ENCODE measurements at regions not wholly inside any gene's neighbourhood (a gene's known extent, or its start where the extent isn't known, plus 50 kb on each side); places are given as distances from the start of the nearest gene placed in this dataset.

DNA sequence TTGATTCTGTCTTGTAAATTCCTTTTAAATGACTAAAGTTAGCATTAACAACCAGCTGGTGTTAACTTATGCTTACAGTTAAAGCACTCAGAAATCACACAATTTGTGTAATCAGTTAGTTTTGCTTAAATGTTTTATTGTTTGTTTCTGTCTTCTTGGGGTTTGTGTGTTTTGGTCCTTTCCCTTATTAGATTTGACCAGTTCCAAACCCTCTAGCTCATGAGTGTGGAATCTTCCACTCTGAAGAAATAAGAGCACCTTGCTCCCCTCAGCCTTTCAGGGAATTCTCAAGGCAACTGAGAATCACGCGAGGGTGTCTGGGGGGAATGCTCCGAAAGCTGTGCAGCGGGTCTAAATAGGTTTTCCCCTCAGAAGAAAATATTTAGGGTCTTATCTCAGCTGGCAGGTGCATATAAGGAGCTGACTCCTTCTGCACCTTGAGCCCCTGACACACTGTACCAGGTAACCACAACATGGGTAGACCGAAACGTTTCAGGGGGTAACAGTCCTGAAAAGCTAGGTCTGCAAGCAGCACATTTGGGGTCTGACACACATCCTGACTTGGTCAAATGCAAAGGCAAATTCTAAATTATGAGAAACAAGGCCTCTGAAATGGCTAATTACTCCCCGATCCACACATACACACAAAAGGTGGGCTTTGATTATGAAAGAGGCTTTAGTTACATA, 188.1 kb upstream of the ETV3 start:
- TF ChIP-seq SIN3A (IDR thresholded peaks at IDR 0.05; ENCODE audit: borderline replicate concordance, low read depth, low read length) (no peak), MXI1 (IDR thresholded peaks at IDR 0.05; ENCODE audit: low read depth, low read length) (no peak), FOXJ3 (CRISPR knock-in tag; IDR thresholded peaks at IDR 0.05) (no peak), SMC3 (IDR thresholded peaks at IDR 0.05; ENCODE audit: low read depth, low read length) (no peak), CHD2 (IDR thresholded peaks at IDR 0.05; ENCODE audit: low read length, partially characterized antibody) (no peak), GATA2 (CRISPR knock-in tag; IDR thresholded peaks at IDR 0.05) (no peak), RAD21 (IDR thresholded peaks at IDR 0.05; ENCODE audit: low read length) (no peak), TEAD4 (IDR thresholded peaks at IDR 0.05; ENCODE audit: borderline replicate concordance, insufficient read depth) (no peak)
- TF ChIP-seq, protein P1, sequence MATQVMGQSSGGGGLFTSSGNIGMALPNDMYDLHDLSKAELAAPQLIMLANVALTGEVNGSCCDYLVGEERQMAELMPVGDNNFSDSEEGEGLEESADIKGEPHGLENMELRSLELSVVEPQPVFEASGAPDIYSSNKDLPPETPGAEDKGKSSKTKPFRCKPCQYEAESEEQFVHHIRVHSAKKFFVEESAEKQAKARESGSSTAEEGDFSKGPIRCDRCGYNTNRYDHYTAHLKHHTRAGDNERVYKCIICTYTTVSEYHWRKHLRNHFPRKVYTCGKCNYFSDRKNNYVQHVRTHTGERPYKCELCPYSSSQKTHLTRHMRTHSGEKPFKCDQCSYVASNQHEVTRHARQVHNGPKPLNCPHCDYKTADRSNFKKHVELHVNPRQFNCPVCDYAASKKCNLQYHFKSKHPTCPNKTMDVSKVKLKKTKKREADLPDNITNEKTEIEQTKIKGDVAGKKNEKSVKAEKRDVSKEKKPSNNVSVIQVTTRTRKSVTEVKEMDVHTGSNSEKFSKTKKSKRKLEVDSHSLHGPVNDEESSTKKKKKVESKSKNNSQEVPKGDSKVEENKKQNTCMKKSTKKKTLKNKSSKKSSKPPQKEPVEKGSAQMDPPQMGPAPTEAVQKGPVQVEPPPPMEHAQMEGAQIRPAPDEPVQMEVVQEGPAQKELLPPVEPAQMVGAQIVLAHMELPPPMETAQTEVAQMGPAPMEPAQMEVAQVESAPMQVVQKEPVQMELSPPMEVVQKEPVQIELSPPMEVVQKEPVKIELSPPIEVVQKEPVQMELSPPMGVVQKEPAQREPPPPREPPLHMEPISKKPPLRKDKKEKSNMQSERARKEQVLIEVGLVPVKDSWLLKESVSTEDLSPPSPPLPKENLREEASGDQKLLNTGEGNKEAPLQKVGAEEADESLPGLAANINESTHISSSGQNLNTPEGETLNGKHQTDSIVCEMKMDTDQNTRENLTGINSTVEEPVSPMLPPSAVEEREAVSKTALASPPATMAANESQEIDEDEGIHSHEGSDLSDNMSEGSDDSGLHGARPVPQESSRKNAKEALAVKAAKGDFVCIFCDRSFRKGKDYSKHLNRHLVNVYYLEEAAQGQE (IDR thresholded peaks at IDR 0.05; ENCODE audit: low read depth, low read length): no peak
- TF ChIP-seq, protein P2, sequence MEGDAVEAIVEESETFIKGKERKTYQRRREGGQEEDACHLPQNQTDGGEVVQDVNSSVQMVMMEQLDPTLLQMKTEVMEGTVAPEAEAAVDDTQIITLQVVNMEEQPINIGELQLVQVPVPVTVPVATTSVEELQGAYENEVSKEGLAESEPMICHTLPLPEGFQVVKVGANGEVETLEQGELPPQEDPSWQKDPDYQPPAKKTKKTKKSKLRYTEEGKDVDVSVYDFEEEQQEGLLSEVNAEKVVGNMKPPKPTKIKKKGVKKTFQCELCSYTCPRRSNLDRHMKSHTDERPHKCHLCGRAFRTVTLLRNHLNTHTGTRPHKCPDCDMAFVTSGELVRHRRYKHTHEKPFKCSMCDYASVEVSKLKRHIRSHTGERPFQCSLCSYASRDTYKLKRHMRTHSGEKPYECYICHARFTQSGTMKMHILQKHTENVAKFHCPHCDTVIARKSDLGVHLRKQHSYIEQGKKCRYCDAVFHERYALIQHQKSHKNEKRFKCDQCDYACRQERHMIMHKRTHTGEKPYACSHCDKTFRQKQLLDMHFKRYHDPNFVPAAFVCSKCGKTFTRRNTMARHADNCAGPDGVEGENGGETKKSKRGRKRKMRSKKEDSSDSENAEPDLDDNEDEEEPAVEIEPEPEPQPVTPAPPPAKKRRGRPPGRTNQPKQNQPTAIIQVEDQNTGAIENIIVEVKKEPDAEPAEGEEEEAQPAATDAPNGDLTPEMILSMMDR (IDR thresholded peaks at IDR 0.05): no peak
- TF ChIP-seq, protein P3, sequence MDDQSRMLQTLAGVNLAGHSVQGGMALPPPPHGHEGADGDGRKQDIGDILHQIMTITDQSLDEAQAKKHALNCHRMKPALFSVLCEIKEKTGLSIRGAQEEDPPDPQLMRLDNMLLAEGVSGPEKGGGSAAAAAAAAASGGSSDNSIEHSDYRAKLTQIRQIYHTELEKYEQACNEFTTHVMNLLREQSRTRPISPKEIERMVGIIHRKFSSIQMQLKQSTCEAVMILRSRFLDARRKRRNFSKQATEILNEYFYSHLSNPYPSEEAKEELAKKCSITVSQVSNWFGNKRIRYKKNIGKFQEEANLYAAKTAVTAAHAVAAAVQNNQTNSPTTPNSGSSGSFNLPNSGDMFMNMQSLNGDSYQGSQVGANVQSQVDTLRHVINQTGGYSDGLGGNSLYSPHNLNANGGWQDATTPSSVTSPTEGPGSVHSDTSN (IDR thresholded peaks at IDR 0.05): no peak
- TF ChIP-seq, protein P4, sequence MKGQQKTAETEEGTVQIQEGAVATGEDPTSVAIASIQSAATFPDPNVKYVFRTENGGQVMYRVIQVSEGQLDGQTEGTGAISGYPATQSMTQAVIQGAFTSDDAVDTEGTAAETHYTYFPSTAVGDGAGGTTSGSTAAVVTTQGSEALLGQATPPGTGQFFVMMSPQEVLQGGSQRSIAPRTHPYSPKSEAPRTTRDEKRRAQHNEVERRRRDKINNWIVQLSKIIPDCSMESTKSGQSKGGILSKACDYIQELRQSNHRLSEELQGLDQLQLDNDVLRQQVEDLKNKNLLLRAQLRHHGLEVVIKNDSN (IDR thresholded peaks at IDR 0.05; ENCODE audit: borderline replicate concordance, low read depth): no peak
- 11% methylated on average over 7 of the region's 7 CpGs for WGBS (ENCODE audit: low lambda C conversion rate)
- Histone ChIP-seq H3F3A (replicated peaks; ENCODE audit: insufficient read depth) (no peaks in the 10 kb centered on the region), H3K36me3 (replicated peaks in 1 of 2; ENCODE audit: control insufficient read depth in 1 of 2, insufficient read depth in 2 of 2, low read length in 1 of 2) (no peaks in the 10 kb centered on the region), H3K4me3 (ENCODE audit: low read depth in 2 of 2, low read length in 1 of 2) (no peak overlapping the region), H3K9me2 (no peaks in the 10 kb centered on the region), H3K4me2 (no peak overlapping the region), H2AFZ (ENCODE audit: low read depth) (no peak overlapping the region), H3K4me1 (ENCODE audit: control insufficient read depth in 1 of 2, insufficient read depth in 2 of 2, low read depth in 1 of 2, low read length in 1 of 2) (no peaks in the 10 kb centered on the region), H3K9ac (no peak overlapping the region), H3K27ac (ENCODE audit: low read depth in 2 of 2, low read length in 1 of 2) (no peak overlapping the region), H3K27me3 (ENCODE audit: insufficient read depth) (no peaks in the 10 kb centered on the region; the same call in 1 of the 2 replicates), H3K9me3 (no peaks in the 10 kb centered on the region), H3K79me2 (ENCODE audit: insufficient read depth) (no peaks in the 10 kb centered on the region), H4K20me1 (ENCODE audit: insufficient read depth) (no peaks in the 10 kb centered on the region)
- ChIA-PET POLR2A (no interaction called here), CTCF (no interaction called here)
- DNase-seq: no peak

Measured in SK-N-SH (cell line).